ENCODE measurements at regions not wholly inside any gene's neighbourhood (a gene's known extent, or its start where the extent isn't known, plus 50 kb on each side); places are given as distances from the start of the nearest gene placed in this dataset.

- Histone ChIP-seq H3K9me3 (no peaks in the 10 kb centered on the region), H3K27ac (no peak overlapping the region), H3K4me1 (no peaks in the 10 kb centered on the region), H3K4me3 (no peak overlapping the region), H3K36me3 (no peaks in the 10 kb centered on the region), H3K27me3 (no peaks in the 10 kb centered on the region)
- DNase-seq (no peak), ATAC-seq (no peak), FAIRE-seq (no peak)
- 88 to 94% methylated on average over 1 of the region's 1 CpG for WGBS, 2 donors
- intact Hi-C loops (cut with DNase I) = no loop called here
- no peak for TF ChIP-seq CTCF (IDR thresholded peaks at IDR 0.05)
Observed at GRCh38 chr14:83905157-83905556, 1624.8 kb upstream of the FLRT2 start.

- Histone ChIP-seq H3K27ac (no peak overlapping the region), H3K4me3 (no peak overlapping the region), H3K36me3 (no peaks in the 10 kb centered on the region), H3K9me3 (no peaks in the 10 kb centered on the region), H3K27me3 (no peaks in the 10 kb centered on the region), H3K4me1 (no peaks in the 10 kb centered on the region)
- ATAC-seq = no peak
- intact Hi-C loops (cut with DNase I) = no loop called here
- no peak for TF ChIP-seq CTCF (IDR thresholded peaks at IDR 0.05)
- WGBS, 2 donors = 92 to 94% methylated on average over 3 of the region's 3 CpGs
- FAIRE-seq = no peak
- no peak for DNase-seq
Observed at GRCh38 chr14:83908419-83908818, 1621.5 kb upstream of the FLRT2 start.

- 90 to 94% methylated on average over 1 of the region's 1 CpG for WGBS, 2 donors
- no peak for TF ChIP-seq CTCF (IDR thresholded peaks at IDR 0.05)
- no peak for DNase-seq
- no peaks in the 10 kb centered on the region for H3K9me3 ChIP-seq
- no peak for FAIRE-seq
- H3K4me1 ChIP-seq = no peaks in the 10 kb centered on the region
- intact Hi-C loops (cut with DNase I) = no loop called here
- no peak for ATAC-seq
- H3K4me3 ChIP-seq = no peak overlapping the region
- H3K36me3 ChIP-seq = no peaks in the 10 kb centered on the region
- H3K27me3 ChIP-seq = no peaks in the 10 kb centered on the region
- H3K27ac ChIP-seq = no peak overlapping the region
Observed at GRCh38 chr14:83909507-83909906, 1620.4 kb upstream of the FLRT2 start.

GRCh38 chr14:83912032-83912642 is 1617.8 kb upstream of the FLRT2 start:
- FAIRE-seq (no peak), DNase-seq (no peak), ATAC-seq (no peak)
- 63 to 72% methylated on average over 1 of the region's 1 CpG for WGBS, 2 donors
- Histone ChIP-seq H3K9me3 (no peaks in the 10 kb centered on the region), H3K36me3 (no peaks in the 10 kb centered on the region), H3K4me1 (no peaks in the 10 kb centered on the region), H3K4me3 (no peak overlapping the region), H3K27me3 (no peaks in the 10 kb centered on the region), H3K27ac (no peak overlapping the region)
- intact Hi-C loops (cut with DNase I) = no loop called here
- TF ChIP-seq CTCF (IDR thresholded peaks at IDR 0.05) = no peak

- no peak for TF ChIP-seq CTCF (IDR thresholded peaks at IDR 0.05)
Observed at GRCh38 chr14:83913476-83913875, 1616.5 kb upstream of the FLRT2 start.

More at GRCh38 chr14:83913476-83913875, 1616.5 kb upstream of the FLRT2 start:
- DNase-seq = no peak
- intact Hi-C loops (cut with DNase I) = no loop called here
- Histone ChIP-seq H3K4me1 (no peaks in the 10 kb centered on the region), H3K36me3 (no peaks in the 10 kb centered on the region), H3K9me3 (no peaks in the 10 kb centered on the region), H3K27me3 (no peaks in the 10 kb centered on the region), H3K27ac (no peak overlapping the region), H3K4me3 (no peak overlapping the region)
- no peak for FAIRE-seq
- ATAC-seq = no peak
- WGBS, 2 donors = 2 to 8% methylated on average over 1 of the region's 1 CpG
